NCI-H1417 treated with DMSO at 0.1 percent for 48 hours (cell line): ENCODE measurements at regions not wholly inside any gene's neighbourhood (a gene's known extent, or its start where the extent isn't known, plus 50 kb on each side); places are given as distances from the start of the nearest gene placed in this dataset.
"Not testable (repeated sequence)": the region's sequence is repeated elsewhere in the genome, so short reads cannot be mapped to it uniquely, and the experiment has no call there.

Source experiments
- DNase-seq: peaks from one replicate; lab custom pipeline; 2025; lab: John Stamatoyannopoulos, UW

DNA sequence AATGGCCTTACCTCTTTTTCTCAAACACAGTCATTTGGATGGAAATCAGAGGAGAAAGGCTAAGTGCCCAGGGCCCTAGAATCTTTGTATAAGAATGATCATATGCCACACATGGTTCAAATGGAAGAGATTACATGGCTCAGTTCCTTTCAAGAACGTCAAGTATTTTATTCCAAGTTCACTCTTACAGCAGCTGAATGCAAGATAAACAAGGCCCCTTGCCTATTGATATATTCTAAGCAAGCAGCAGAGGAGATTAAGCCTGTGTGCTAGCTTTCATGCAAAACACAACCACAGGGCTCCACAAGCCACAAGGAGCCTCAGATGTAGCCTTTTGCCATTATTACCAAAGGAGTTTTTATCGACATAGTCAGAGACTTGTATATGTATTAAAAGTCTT lies 55.3 kb upstream of the SLCO6A1 start:
- DNase-seq, result no peak

- peak; percentile 10 for DNase-seq
These were observed 55.9 kb upstream of the SLCO6A1 start for GRCh38 chr5:102554728-102555127.

DNA sequence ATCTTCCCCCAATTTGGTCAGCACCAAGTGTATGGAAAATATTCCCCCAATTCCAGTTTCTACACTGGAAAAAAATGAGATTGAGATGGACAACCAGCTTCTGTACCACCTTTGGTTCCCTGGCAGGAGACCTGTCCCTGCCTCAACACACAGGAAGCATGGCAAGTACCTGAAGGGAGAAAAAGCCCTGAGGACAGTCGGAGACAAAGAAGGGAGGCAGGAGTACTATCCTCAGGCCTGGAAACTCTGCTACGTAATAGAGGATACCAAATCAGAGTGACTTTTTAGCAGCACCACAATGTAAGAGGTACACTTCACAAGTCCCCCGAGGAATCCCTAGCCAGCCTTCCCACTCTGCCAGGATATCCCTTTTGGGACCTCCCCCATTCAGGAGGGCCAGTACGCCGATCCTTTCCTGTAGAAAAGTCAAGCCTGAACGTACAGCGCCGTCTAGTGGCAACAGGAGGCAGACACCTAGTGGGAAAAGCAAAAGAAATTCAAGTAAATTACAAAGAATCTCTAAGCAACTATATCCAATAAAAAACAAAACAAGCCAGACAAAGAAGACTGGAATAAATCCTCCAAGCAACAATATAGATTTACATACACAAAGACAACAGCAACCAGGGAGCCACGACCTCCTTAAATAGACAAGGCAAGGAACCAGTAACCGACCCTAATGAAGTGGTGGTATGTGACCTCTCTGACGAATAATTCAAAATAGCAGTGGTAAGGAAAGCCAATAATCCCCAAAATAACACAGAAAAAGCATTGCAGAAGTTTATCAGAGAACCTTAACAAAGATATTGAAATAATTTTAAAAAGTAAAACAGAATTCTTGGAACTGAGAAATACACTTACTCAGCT lies 63.3 kb upstream of the SLCO6A1 start:
- no peak for DNase-seq

- DNase-seq, result no peak
These were observed 71.9 kb upstream of the SLCO6A1 start for GRCh38 chr5:102570747-102571146.

- no peak for DNase-seq
These were observed 79.6 kb upstream of the SLCO6A1 start for GRCh38 chr5:102578362-102578761.

GRCh38 chr5:102579379-102579778 lies 80.6 kb upstream of the SLCO6A1 start:
- no peak for DNase-seq

DNA sequence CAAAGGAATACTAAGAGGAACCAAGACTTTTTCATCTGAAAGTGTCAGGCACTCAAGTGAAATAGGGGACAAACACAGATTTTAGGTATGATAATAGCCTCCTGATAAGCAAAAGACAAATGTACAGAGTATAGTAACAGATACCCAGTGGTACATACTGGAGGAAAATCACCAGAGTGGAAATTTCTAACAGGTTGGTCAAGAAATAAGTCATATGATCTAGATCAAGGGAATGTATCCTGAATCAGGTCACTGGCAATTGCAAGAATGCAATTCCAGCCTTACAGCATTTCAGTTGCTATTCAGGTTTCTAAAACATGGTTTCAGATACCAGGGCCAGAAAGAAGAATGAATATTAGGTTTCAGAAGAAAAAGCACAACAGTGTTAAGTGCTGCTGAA lies 82.2 kb upstream of the SLCO6A1 start:
- DNase-seq, result no peak

GRCh38 chr5:102582696-102583095 lies 83.9 kb upstream of the SLCO6A1 start:
- DNase-seq, result no peak

DNA sequence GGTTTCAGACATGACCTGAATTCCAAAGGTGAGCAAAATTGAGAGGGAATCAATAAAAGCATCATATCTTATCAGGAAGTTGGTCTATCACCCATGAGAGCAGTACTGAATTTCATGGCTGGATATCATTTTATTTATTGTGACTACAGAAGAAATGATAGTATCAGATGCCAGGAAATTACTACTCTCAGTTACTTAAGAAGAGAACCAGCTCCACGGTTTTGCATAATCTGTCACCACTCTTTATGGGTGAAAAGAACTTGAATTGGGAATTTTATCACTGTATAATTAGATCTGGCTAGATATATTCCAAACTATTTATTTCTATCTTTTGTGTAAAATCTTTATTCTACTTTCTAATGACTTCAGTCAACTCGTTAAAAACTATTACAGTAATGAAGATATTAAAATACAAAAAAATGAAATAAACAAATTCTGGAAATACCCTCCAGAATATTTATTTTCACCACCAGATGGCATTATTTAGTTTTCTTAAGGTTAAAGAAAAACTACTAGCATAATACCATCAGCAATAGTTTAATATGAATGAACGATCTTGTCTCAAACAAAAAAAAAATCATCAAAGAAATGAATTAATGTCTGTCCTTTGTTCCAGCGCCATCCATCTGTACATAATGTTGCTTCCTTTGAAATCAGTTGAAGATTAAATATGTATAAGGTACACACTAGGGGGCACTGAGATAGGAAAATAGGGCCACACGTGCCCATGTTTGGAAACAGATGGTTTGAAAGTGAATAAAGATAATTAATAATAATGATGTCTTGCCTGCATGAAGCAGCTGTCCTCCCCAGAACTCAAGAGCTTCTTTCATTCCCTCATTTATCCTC lies 84.7 kb upstream of the SLCO6A1 start:
- peak; percentile 41 for DNase-seq

- no peak for DNase-seq
These were observed 90.9 kb upstream of the SLCO6A1 start for GRCh38 chr5:102589661-102590060.

DNA sequence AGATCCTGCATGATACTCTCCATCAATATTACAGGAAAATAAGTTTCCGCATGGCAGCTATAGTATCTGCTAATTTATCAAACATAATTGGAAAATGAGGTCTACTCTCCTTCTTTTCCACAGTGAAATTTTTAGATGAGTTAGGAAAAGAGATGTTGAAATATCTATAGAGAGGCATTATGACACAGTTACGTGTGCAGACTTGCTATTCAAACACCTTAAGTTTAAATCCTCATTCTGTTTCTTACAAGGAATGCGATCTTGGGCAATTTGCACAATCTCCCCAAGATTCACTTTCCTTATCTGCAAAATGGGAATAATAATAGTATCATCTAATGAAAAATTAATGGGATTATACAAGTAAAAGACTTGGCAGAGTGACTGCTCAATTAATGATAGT lies 91.7 kb upstream of the SLCO6A1 start:
- DNase-seq, result no peak

DNA sequence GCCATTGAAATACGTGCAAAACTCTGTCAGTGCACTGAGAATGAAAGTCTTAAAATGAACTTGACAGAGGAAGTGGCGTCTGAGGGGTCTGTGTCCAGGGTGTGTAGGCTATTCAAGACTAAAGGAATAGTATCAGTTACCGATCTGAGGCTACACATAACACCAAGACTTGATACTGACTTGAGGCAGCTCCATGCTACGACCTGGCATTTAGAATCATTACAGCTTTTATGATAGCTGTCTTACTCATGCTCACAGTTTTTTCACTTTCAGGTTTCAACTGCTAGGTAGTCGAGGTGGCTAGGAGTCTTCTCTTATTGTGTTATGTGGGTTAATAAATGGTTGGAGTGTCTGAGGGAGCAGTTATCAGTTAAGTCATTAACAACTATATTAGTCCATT lies 92.8 kb upstream of the SLCO6A1 start:
- DNase-seq, result no peak

DNA sequence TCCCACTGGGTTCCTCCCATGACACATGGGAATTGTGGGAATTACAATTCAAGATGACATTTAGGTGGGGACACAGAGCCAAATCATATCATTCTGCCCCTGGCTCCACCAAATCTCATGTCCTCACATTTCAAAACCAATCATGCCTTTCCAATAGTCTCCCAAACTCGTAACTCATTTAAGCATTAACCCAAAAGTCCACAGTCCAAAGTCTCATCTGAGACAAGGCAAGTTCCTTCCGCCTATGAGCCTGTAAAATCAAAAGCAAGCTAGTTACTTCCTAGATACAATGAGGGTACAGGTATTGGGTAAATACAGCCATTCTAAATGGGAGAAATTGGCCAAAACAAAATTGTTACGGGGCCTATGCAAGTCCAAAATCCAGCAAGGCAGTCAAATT lies 93.8 kb upstream of the SLCO6A1 start:
- not testable (repeated sequence) for DNase-seq

DNA sequence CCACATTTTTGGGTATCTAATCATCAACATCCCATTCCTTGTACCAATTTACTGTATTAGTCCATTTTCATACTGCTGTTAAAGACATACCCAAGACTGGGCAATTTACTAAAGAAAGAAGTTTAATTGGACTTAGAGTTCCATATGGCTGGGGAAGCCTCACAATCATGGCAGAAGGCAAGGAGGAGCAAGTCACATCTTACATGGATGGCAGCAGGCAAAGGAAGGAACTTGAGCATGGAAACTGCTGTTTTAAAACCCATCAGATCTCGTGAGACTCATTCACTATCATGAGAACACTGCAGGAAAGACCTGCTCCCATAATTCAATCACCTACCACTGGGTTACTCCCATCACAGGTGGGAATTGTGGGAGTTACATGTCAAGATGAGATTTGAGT lies 95.4 kb upstream of the SLCO6A1 start:
- DNase-seq, result no peak

- no peak for DNase-seq
These were observed 96.5 kb upstream of the SLCO6A1 start for GRCh38 chr5:102595332-102595731.

DNA sequence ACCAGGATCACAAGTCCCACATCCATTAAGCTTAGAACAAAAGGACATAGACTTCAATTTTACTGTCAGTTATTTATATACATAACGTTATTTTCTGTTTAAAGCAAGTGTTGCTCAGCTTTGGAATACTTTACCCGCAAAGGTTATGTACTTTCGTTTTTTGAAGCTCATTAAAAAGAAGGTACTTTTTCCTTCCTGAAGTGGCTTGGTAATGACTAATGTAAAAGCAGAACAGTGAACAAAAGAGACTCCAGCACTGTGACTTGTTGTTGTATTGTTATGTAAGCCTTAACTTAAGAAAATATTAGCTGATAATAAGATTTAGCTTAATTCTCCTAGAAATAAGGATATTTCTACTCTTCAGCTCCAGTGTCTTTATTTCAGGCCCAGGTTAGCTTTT lies 97.3 kb upstream of the SLCO6A1 start:
- DNase-seq, result no peak

DNA sequence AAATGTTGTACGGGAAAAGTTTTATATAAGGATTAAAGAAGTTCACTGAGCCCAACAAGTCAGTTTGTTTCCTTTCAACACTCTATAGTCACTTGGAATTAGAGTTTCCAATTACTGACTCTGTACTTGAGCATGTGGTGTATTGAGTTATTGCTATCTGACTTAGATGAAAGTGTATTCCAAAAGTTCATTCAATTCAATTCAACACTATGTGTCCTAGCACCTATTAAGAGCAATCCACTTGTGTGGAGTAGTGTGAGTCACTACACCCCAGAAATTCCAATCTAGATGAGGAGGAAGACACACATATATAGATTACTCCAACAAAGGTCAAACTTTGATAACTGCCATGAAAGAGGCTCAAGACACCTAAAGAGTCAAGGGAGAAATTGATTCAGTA lies 98.2 kb upstream of the SLCO6A1 start:
- DNase-seq, result no peak

DNA sequence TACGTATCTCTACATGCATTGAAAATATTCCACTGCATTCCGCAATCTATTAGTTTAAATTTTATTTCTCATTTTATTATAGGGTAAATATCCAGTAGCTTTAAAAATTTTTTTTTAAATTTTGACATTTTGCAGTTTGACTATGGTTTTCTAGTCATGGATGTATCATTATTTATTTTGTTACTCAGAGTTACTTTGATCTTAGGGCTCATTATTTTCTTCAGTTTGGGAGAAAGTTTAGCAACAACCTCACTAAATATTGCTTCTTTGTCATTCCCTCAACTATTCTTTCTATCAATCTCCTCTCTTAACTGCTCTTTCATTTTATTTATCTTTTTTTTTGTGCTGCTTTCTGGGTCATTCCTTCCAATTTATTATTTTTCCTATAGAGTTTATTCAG lies 100.5 kb upstream of the SLCO6A1 start:
- DNase-seq, result no peak

GRCh38 chr5:102600964-102601363 lies 102.2 kb upstream of the SLCO6A1 start:
- DNase-seq, result no peak

DNA sequence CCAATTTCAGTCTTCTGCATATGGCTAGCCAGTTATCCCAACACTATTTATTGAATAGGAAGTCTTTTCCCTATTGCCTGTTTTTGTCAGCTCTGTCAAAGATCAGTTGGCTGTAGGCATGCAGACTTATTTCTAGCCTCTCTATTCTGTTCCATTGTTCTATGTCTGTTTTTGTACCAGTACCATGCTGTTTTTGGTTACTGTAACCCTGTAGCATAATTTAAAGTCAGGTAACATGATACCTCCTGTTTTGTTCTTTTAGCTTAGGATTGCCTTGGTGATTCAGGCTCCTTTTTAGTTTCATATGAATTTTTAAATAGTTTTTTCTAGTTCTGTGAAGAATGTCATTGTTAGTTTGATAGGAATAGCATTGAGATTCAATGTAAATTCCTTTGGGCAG lies 104.9 kb upstream of the SLCO6A1 start:
- no peak for DNase-seq

DNA sequence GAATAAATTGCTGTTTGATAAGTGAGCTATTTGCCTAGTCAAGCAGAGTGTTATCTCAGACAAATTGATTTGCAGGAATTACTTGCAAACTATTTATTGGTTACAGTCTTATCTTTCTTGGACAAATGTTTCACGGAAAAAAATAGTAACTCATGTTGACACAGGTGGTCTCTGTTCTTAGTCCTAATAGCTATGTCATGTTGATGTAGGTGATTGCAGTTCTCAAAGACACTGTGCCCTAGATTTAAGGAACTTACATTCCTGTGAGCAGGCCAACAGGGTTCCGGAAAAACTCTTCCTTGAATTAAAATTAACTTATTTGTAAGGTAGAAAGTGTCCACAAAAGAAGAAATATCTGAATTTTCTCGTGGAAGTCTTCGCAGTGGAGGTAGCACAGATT lies 109.6 kb upstream of the SLCO6A1 start:
- DNase-seq, result no peak

- DNase-seq, result no peak
These were observed 112.5 kb upstream of the SLCO6A1 start for GRCh38 chr5:102611312-102611711.

GRCh38 chr5:102613661-102614060 lies 114.9 kb upstream of the SLCO6A1 start:
- no peak for DNase-seq
